HCT116 (cell line): ENCODE measurements at regions not wholly inside any gene's neighbourhood (a gene's known extent, or its start where the extent isn't known, plus 50 kb on each side); places are given as distances from the start of the nearest gene placed in this dataset.

ENCODE experiments used
- ATAC-seq: fragments of 200-7000 bp; cut with Tn5 transposase; 2 replicates; pipeline ENCODE4 v1.9.1; 2020; ENCODE audit warnings: mild to moderate bottlenecking, moderate library complexity
- BruUV-seq: library from RNA; stranded (reverse); fragments of 400-500 nt; replicated peaks from 2 replicates; lab custom pipeline; 2021; lab: Mats Ljungman, UMichigan
- CTCF ChIA-PET: fragments of 300-600 bp; sonication (Branson Sonifier 250); formaldehyde crosslinking; loops from one replicate; lab custom pipeline; 2021; ENCODE audit warnings: antibody characterized with exemption; lab: Charles Lee
- POLR2A ChIA-PET: fragments of 300-600, 350-600 bp; sonication (Branson Sonifier 250); formaldehyde crosslinking; loops from one replicate; lab custom pipeline; 2021; ENCODE audit warnings: antibody characterized with exemption; lab: Charles Lee
- RAD21 ChIA-PET, 2 experiments: fragments of 300-600 bp; sonication (Branson Sonifier 250); formaldehyde crosslinking; loops; one replicate each; lab custom pipeline; 2023; ENCODE audit warnings: low total read pairs in 2 of 2; ENCODE audit not compliant: uncharacterized antibody in 2 of 2, unreplicated experiment in 2 of 2, low non-redundant PET in 1 of 2; lab: Charles Lee
- DNase-seq: peaks from one replicate; pipeline ENCODE4 v3.0.0-alpha.2; 2010; ENCODE audit warnings: low read depth, low spot score
- H2AFZ ChIP-seq: fragments of 200-600 bp; shearing (Covaris generic), sonication (generic); 2 replicates; pipeline ENCODE4 v1.6.1; 2017; ENCODE audit warnings: low read depth, mixed run types, mixed read lengths, antibody characterized with exemption, low read length; ENCODE audit not compliant: poor library complexity, severe bottlenecking
- H3K27ac ChIP-seq: 2 replicates; pipeline ENCODE4 v1.5.1; 2012; ENCODE audit warnings: low read depth, low read length
- H3K27me3 ChIP-seq: fragments of 200-600 bp; sonication (generic); 2 replicates; pipeline ENCODE4 v1.6.1; 2016; ENCODE audit warnings: mixed run types, low read length, mixed read lengths; ENCODE audit not compliant: insufficient read depth
- H3K36me3 ChIP-seq, 2 experiments: fragments of 200-500 bp in 1 of 2; fragments of 200-600 bp in 1 of 2; sonication (Bioruptor generic) in 1 of 2; sonication (generic) in 1 of 2; 2 replicates each; pipeline versions ENCODE4 v1.5.1 to v1.6.1; 2014 to 2016; ENCODE audit warnings: low read length in 2 of 2, inconsistent platforms in 1 of 2, mixed read lengths in 1 of 2, mixed run types in 1 of 2; ENCODE audit not compliant: insufficient read depth in 2 of 2, control insufficient read depth in 1 of 2
- H3K4me1 ChIP-seq, 2 experiments: fragments of 200-600 bp in 1 of 2; sonication (generic) in 1 of 2; 2 replicates each; pipeline versions ENCODE4 v1.5.1 to v1.6.1; 2012 to 2017; ENCODE audit warnings: low read length in 2 of 2, inconsistent platforms in 1 of 2, mild to moderate bottlenecking in 1 of 2, mixed read lengths in 1 of 2, mixed run types in 1 of 2, moderate library complexity in 1 of 2; ENCODE audit not compliant: insufficient read depth in 2 of 2, control insufficient read depth in 1 of 2
- H3K4me2 ChIP-seq: fragments of 200-600 bp; sonication (generic); 2 replicates; pipeline ENCODE4 v1.6.1; 2017; ENCODE audit warnings: mixed run types, low read length, mixed read lengths
- H3K4me3 ChIP-seq, 2 experiments: fragments of 200-600 bp in 1 of 2; sonication (generic) in 1 of 2; replicated peaks in 1 of 2; 2 replicates each; pipeline ENCODE4 v1.5.1; 2011 to 2016; ENCODE audit warnings: low read length in 2 of 2, control low read depth in 1 of 2, low read depth in 1 of 2, mild to moderate bottlenecking in 1 of 2, mixed read lengths in 1 of 2, mixed run types in 1 of 2
- H3K79me2 ChIP-seq: fragments of 200-600 bp; sonication (generic); 2 replicates; pipeline ENCODE4 v1.6.1; 2017; ENCODE audit warnings: mild to moderate bottlenecking, mixed run types, low read length, moderate library complexity, mixed read lengths; ENCODE audit not compliant: insufficient read depth
- H3K9ac ChIP-seq: fragments of 200-600 bp; sonication (generic); 2 replicates; pipeline ENCODE4 v1.6.1; 2016; ENCODE audit warnings: low read length, mixed read lengths
- H3K9me2 ChIP-seq: fragments of 200-600 bp; sonication (generic), shearing (Covaris generic); 2 replicates; pipeline ENCODE4 v1.6.1; 2017; ENCODE audit warnings: mixed run types, mild to moderate bottlenecking, moderate library complexity; ENCODE audit not compliant: insufficient read depth
- H3K9me3 ChIP-seq, 2 experiments: fragments of 200-500 bp in 1 of 2; fragments of 200-600 bp in 1 of 2; sonication (Bioruptor generic) in 1 of 2; sonication (generic) in 1 of 2; 2 replicates each; pipeline ENCODE4 v1.6.1; 2014 to 2017; ENCODE audit warnings: low read length in 2 of 2, mixed read lengths in 2 of 2, inconsistent platforms in 1 of 2, low read depth in 1 of 2, mild to moderate bottlenecking in 1 of 2, mixed run types in 1 of 2, moderate library complexity in 1 of 2; ENCODE audit not compliant: control insufficient read depth in 1 of 2, insufficient read depth in 1 of 2
- H4K20me1 ChIP-seq: fragments of 200-600 bp; sonication (generic), shearing (Covaris generic); 2 replicates; pipeline ENCODE4 v1.6.1; 2017; ENCODE audit warnings: mixed run types, mild to moderate bottlenecking, moderate library complexity; ENCODE audit not compliant: insufficient read depth
- CEBPB ChIP-seq: IDR thresholded peaks from 2 replicates; pipeline ENCODE4 v1.6.1; 2012; ENCODE audit warnings: low read depth
- CTCF ChIP-seq, 3 experiments: fragments of 200-600 bp in 1 of 3; sonication (generic) in 1 of 3; IDR thresholded peaks in 2 of 3; conservative IDR thresholded peaks in 1 of 3; 2 replicates each; pipeline ENCODE4 v1.5.1; 2012 to 2017; ENCODE audit warnings: low read depth in 2 of 3, low read length in 2 of 3, antibody characterized with exemption in 1 of 3, borderline replicate concordance in 1 of 3, control low read depth in 1 of 3, mild to moderate bottlenecking in 1 of 3, mixed read lengths in 1 of 3, mixed run types in 1 of 3, moderate library complexity in 1 of 3; ENCODE audit not compliant: insufficient read depth in 1 of 3
- EGR1 ChIP-seq: IDR thresholded peaks from 2 replicates; pipeline ENCODE4 v1.6.1; 2012; ENCODE audit warnings: low read depth
- ELF1 ChIP-seq: IDR thresholded peaks from 2 replicates; pipeline ENCODE4 v1.6.1; 2012; ENCODE audit warnings: low read depth, borderline replicate concordance
- EZH2phosphoT487 ChIP-seq: fragments of 200-600 bp; IDR thresholded peaks from 2 replicates; pipeline ENCODE4 v1.6.1; 2018; ENCODE audit warnings: antibody characterized with exemption, borderline replicate concordance
- JUND ChIP-seq: IDR thresholded peaks from 2 replicates; pipeline ENCODE4 v1.6.1; 2012
- POLR2A ChIP-seq: IDR thresholded peaks from 2 replicates; pipeline ENCODE4 v1.7.0; 2011; ENCODE audit warnings: borderline replicate concordance; ENCODE audit not compliant: insufficient read depth, insufficient read length; ENCODE audit errors: extremely low read depth
- POLR2AphosphoS5 ChIP-seq: IDR thresholded peaks from 2 replicates; pipeline ENCODE4 v1.6.1; 2011; ENCODE audit warnings: mild to moderate bottlenecking, low read depth, low read length, moderate library complexity
- REST ChIP-seq: IDR thresholded peaks from 2 replicates; pipeline ENCODE4 v1.6.1; 2012; ENCODE audit warnings: low read depth
- SIN3A ChIP-seq: IDR thresholded peaks from 2 replicates; pipeline ENCODE4 v1.6.1; 2012; ENCODE audit warnings: low read depth
- SP1 ChIP-seq: IDR thresholded peaks from 2 replicates; pipeline ENCODE4 v1.6.1; 2012; ENCODE audit warnings: low read depth
- TCF7L2 ChIP-seq: IDR thresholded peaks from 2 replicates; pipeline ENCODE4 v1.7.0; 2011; ENCODE audit warnings: borderline replicate concordance, inconsistent platforms; ENCODE audit not compliant: insufficient read depth, insufficient read length; ENCODE audit errors: extremely low read depth
- YY1 ChIP-seq: IDR thresholded peaks from 2 replicates; pipeline ENCODE4 v1.6.1; 2011; ENCODE audit warnings: low read length, low read depth, moderate library complexity, mild to moderate bottlenecking; ENCODE audit not compliant: insufficient replicate concordance; ENCODE audit errors: extremely low read depth
- ZFX ChIP-seq: fragments of 450-650 bp; IDR thresholded peaks from 2 replicates; pipeline ENCODE4 v1.6.1; 2017
- ZNF274 ChIP-seq: fragments of 200-500 bp; sonication (Bioruptor generic); IDR thresholded peaks from 2 replicates; pipeline ENCODE4 v1.6.1; 2014; ENCODE audit warnings: mild to moderate bottlenecking, low read depth, low read length, inconsistent platforms
- intact Hi-C: fragments of 100-400 bp; cut with micrococcal nuclease; formaldehyde crosslinking; loops from 2 replicates; pipeline ENCODE4 v1.10.0; 2022
- TF ChIP-seq, protein P1 (sequence below): IDR thresholded peaks from 2 replicates; pipeline ENCODE4 v1.6.1; 2012

DNA sequence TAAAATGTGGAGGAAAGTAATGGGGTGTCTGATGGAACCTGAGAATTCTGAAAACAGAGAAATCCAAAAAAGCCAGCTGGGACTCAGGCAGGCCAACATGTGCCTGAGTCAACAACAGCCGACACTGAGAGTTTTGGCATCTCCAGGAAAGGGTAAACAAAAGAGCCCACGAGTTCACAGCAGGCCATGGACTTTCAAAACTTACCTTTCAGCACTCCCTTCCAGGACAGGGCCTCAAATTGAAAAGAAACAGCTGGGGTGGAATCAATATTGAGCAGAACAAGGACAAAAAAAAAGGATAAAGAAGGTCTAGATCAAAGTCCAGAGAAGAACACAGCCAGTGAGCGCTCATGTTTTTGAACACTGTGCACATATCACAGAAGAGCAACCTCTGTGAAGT, 735.4 kb upstream of the GRM7 start:
- Histone ChIP-seq H3K4me2 (no peak overlapping the region), H4K20me1 (no peaks in the 10 kb centered on the region), H3K9me2 (no peaks in the 10 kb centered on the region), H3K27ac (no peak overlapping the region), H3K4me1 (no peaks in the 10 kb centered on the region), H3K9ac (no peak overlapping the region), H3K36me3 (no peaks in the 10 kb centered on the region), H2AFZ (no peak overlapping the region)
- CTCF ChIA-PET: no interaction called here
- intact Hi-C loops: no loop called here
- POLR2A ChIA-PET: no interaction called here
- no peak for ATAC-seq
- no peak for TF ChIP-seq POLR2A
- TF ChIP-seq, protein P1, sequence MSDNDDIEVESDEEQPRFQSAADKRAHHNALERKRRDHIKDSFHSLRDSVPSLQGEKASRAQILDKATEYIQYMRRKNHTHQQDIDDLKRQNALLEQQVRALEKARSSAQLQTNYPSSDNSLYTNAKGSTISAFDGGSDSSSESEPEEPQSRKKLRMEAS: no peak
- no peak for TF ChIP-seq CEBPB
- TF ChIP-seq SP1: no peak
- TF ChIP-seq, all 23 proteins: peak for 0
- no peaks in the 10 kb centered on the region for H3K79me2 ChIP-seq
- no peak overlapping the region for H3K4me3 ChIP-seq
- H3K27me3 ChIP-seq: no peaks in the 10 kb centered on the region
- BruUV-seq: no TSS peak
- H3K9me3 ChIP-seq: no peaks in the 10 kb centered on the region
- no peak for DNase-seq
- RAD21 ChIA-PET: no interaction called here

DNA sequence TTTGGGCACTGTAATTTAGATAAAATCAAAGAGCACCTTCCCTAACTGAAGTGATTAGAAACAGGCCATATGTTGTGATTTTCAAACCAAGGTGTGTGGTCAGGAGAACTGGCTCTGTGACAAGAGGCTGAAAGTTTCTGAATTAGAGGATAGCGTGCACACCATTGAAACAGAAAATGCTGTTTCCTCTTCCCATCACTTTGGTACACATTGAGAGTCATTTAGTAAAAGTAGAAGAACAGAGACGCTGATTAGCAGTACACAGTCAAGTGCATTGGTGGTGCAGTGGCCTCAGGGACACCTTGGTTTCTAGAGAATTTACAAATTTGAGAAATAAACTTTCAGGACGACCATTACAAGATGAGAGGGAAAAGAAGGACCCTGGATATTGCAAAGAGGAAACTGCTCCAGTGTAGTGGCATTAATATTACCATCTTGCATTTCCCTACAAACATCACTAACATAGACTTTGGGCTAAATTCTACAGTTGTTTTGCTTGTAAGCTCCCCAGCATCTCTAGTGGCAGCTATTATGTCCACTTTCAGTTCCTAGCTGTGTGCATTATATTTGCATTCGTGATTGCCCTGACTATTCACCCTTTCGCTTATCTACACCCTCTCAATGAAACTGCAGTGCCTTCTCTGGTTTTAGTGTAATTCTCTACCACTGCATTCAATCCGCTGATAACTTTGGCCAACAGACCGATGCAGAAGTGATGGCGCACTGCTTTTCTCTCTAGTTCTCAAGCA, 728.1 kb upstream of the GRM7 start:
- H3K79me2 ChIP-seq: no peaks in the 10 kb centered on the region
- H3K9ac ChIP-seq: no peak overlapping the region
- intact Hi-C loops: no loop called here
- CTCF ChIA-PET: no interaction called here
- RAD21 ChIA-PET: no interaction called here
- H3K4me3 ChIP-seq: no peak overlapping the region
- ATAC-seq: no peak
- H3K9me2 ChIP-seq: no peaks in the 10 kb centered on the region
- no peak for DNase-seq
- no peaks in the 10 kb centered on the region for H4K20me1 ChIP-seq
- no peak overlapping the region for H3K27ac ChIP-seq
- no peaks in the 10 kb centered on the region for H3K4me1 ChIP-seq
- no peaks in the 10 kb centered on the region for H3K36me3 ChIP-seq
- no peaks in the 10 kb centered on the region for H3K9me3 ChIP-seq
- no peak overlapping the region for H2AFZ ChIP-seq
- H3K4me2 ChIP-seq: no peak overlapping the region
- POLR2A ChIA-PET: no interaction called here
- H3K27me3 ChIP-seq: no peaks in the 10 kb centered on the region
- BruUV-seq: no TSS peak
- TF ChIP-seq POLR2AphosphoS5: no peak
- no peak for TF ChIP-seq ELF1
- no peak for TF ChIP-seq JUND
- TF ChIP-seq ZFX: no peak
- TF ChIP-seq SIN3A: no peak
- no peak for TF ChIP-seq ZNF274
- no peak for TF ChIP-seq YY1
- TF ChIP-seq EZH2phosphoT487: no peak
- TF ChIP-seq POLR2A: no peak
- no peak for TF ChIP-seq CTCF (IDR thresholded peaks at IDR 0.05 in 2 of 3, conservative IDR thresholded peaks at IDR 0.05 in 1 of 3; ENCODE audit: borderline replicate concordance in 1 of 3, insufficient read depth in 1 of 3, low read depth in 2 of 3, low read length in 2 of 3)
- TF ChIP-seq TCF7L2: no peak
- no peak for TF ChIP-seq EGR1
- no peak for TF ChIP-seq REST
